Bone marrow (tissue), 2 donors: ENCODE measurements at regions not wholly inside any gene's neighbourhood (a gene's known extent, or its start where the extent isn't known, plus 50 kb on each side); places are given as distances from the start of the nearest gene placed in this dataset.
"Not testable (repeated sequence)": the region's sequence is repeated elsewhere in the genome, so short reads cannot be mapped to it uniquely, and the experiment has no call there.

Source experiments
- DNase-seq, 2 donors: peaks; one replicate each; lab custom pipeline; 2025; lab: John Stamatoyannopoulos, UW

DNA sequence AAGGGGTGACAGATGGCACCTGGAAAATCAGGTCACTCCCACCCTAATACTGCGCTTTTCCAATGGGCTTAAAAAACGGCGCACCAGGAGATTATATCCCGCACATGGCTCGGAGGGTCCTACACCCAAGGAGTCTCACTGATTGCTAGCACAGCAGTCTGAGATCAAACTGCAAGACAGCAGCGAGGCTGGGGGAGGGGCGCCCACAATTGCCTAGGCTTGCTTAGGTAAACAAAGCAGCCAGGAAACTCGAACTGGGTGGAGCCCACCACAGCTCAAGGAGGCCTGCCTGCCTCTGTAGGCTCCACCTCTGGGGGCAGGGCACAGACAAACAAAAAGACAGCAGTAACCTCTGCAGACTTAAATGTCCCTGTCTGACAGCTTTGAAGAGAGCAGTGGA, 205.7 kb upstream of the HTR1E start:
- not testable (repeated sequence) for DNase-seq

DNA sequence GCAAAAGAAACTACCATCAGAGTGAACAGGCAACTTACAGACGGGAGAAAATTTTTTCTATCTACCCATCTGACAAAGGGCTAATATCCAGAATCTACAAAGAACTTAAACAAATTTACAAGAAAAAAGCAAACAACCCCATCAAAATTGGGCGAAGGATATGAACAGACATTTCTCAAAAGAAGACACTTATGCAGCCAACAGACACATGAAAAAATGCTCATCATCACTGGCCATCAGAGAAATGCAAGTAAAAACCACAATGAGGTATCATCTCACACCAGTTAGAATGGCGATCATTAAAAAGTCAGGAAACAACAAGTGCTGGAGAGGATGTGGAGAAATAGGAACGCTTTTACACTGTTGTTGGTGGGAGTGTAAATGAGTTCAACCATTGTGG, 206.6 kb upstream of the HTR1E start:
- not testable (repeated sequence) for DNase-seq

DNA sequence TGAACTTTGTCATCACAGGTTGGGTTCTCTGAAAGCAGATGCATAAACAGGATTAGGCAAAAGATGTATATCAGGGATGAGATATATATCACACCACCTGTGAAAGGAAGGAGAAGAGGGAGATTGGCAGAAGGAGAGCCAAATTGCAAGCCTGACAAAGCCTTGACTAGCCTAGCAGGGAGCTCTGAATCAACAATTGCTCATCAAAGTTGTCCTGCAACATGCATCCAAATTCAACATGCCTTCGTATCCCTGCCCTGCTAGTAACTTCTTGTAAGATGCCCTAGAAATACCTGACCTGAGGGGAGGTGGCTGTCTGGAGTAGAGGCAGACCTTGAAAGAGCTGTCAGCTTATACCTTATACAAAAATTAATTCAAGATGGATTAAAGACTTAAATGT, 207.1 kb upstream of the HTR1E start:
- no peak for DNase-seq

DNA sequence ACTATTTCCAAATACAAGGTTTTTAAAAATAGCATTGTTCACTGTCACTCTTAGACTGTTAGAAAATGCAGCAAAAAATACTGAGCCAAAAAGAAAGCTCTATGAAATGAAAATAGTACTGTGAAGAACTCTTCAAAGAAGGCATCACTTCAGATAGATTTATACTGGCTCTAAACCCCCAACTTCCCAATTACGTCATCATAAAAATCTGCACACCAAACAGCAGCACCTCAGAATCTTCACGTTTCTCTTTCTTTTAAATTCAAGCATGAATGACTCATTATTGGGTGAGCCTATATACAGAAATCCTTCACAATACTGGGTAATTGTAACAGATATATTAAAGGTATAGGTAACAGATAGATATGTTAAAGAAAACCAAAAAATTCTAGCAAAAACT, 208.4 kb upstream of the HTR1E start:
- DNase-seq: no peak

DNA sequence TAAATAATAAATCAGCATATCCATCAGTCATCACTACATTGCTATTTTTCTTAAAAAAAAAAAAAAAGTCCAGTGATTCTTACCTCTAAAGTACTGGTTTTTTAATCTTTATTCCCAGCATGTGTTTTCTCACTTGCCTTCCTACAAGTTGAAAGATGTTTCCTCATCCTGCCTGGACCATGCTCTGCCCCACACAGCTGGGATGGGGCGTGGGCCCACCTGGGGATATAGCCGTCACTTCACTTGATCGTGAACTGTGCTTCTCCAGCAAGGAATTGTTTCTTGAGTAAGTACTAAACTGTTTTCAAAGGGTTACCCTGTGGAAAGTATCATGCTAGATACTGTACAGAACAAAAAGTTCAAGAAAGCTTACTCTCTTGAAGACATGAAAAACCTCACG, 212.6 kb upstream of the HTR1E start:
- DNase-seq: no peak

DNA sequence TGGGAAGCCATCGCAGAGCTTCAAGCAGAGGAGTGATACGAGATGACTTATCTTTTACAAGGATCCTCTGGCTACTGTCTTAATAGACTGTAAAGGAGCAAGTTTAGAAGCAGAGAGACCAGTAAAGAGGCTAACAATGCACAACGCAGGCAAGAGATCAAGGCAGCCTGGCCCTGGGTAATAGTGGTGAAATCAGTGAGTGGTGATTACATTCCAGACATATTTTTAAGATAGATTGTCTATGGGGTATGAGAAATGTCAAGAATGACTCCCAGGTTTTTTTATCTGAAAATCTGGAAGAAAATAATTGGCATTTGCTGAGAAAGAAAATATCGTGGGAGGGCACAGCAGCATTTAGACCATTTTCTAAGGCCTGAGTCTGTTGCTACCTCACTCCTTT, 213.6 kb upstream of the HTR1E start:
- no peak for DNase-seq

DNA sequence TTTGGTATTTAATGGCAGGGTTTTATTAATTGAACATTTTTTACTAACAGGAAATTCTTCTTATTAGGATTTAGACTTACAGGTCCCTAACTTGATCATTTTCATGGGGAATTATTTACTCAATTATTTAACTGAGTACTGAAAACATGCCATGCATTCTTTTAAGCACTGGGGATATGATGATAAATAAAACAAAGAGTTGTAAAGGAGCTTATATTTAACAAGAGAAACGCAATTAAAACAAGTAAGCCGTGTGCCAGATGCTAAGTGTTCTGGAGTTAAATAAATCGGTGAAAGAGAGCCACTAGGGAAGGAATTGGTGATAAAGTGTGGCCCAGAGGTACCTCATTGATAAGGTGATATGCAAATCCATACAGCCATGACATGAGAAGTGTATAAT, 214.2 kb upstream of the HTR1E start:
- DNase-seq: no peak

DNA sequence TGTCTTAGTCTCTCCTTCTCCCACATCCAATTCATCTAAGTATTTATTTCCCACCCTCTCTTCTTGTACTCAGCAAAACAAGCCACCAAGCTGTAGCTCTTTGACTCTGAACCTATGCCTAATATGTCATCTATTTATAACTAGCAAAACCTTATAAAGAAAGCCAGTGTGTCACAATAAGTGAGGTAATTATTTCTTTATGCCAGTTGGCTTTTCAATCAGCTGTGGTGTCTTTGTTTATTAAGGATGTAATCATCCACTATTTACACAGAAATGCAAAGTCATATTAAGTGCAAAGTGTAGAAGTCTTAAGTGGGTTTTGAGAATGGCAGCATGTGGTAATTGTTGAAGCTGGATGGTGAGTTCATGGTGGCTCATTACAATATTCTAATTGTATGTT, 215.2 kb upstream of the HTR1E start:
- no peak for DNase-seq

DNA sequence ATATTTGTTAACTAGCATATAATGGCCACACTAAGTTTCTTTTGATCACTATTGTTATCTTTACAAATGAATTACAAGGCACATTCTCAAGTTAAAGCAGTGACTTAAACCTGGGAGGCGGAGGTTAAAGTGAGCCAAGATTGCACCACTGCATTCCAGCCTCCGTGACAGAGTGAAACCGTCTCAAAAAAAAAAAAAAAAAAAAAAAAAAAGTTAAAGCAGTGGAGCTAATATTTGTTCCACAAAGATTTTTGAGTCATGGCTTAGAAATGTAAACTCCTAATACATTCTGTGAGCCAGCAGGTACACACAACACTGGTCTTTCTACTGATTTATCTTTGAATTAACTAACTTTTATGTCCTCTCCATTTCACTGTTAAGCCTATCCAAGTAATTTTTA, 221.7 kb upstream of the HTR1E start:
- no peak for DNase-seq

DNA sequence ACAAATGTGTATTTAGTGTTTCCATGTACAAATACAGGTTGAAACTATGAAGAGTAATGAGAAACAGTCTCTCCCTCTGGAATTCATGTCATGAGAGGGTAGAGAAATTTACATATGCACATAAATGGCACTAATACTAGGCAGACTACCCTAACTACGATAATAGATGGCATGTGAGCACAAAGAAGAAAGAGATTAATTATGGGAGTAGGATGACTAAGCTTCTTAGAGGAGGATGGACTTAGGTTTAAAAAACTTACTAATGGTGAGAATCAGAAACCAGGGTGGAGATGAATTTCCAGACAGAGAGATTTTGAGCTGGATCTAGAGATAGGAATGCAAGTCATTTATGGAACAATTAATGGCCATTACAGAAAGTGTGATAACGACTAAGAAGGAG, 225.3 kb upstream of the HTR1E start:
- DNase-seq: no peak

DNA sequence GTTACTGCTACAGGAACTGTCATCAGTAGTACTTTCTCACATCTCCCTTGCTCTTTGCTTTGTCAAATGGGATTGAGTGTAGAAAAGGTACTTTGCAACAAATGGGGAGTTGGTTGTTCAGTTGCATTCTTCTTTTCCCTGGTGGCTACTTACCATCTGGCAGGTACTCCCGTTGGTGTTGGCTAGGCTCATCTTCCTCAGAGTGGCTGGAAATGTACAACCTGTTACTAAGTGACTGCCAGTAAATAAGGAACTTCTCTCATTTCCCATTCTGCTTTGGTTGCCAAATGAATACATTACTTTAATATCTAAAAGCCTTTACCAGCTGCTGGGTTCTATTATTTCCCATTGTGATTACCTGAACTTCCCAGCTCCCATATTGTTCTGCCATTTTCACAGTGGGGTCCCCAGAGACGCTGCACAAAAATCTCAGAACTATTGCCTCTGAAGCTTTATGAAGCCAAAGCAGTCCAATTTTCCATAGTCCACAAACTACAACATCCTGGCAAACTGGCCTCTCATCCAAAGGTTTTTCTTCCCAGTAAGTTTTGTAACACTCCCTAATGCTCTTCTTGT, 229.7 kb upstream of the HTR1E start:
- DNase-seq: no peak

DNA sequence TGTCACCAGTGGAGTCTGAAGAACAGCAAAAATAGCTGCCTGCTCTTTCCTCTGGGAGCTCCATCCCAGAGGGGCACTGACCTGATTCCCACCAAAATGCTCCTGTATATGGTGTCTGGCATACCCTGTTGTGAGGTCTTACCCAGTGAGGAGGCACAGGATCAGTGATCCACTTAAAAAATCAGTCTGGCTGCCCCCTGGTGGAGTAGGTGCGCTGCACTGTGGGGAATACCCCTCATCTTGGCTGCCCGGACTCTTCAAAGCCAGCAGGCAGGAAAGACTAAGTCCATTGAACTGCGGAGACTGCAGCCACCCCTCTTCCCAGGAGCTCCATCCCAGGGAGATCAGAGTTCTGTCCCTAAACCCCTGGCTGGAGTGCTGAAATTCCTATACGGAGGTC, 230.9 kb upstream of the HTR1E start:
- DNase-seq: no peak

DNA sequence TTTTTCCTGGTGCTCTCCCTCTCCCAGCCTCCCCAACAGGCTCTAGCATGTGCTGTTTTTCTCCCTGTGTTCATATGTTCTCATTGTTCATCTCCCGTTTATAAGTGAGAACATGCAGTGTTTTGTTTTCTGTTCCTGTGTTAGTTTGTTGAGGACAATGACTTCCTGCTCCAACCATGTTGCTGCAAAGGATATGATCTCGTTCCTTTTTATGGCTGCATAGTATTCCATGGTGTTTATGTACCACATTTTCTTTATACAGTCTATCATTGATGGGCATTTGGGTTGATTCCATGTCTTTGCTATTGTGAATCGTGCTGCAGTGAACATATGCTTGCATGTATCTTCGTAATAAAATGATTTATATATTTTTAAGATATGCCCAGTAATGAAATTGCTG, 236.1 kb upstream of the HTR1E start:
- DNase-seq: not testable (repeated sequence)

DNA sequence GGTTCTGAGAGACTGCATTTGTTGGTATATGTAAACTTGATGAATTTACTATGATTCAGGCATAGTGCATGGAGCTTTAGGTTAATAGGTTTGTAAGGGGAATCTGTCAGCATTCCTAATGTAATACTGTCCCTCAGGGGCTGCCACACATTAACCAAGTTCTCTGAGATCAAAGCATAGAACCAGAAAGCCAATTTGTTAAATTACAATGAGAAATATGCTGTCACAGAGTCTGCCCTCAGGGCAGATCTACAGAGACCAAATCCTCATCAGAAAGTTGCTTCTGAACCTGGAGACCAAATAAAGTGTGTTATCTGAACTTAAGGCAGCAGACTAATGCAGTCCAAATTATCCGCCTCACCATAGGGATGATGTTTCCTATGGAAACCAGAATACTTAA, 250.8 kb upstream of the HTR1E start:
- DNase-seq: no peak

DNA sequence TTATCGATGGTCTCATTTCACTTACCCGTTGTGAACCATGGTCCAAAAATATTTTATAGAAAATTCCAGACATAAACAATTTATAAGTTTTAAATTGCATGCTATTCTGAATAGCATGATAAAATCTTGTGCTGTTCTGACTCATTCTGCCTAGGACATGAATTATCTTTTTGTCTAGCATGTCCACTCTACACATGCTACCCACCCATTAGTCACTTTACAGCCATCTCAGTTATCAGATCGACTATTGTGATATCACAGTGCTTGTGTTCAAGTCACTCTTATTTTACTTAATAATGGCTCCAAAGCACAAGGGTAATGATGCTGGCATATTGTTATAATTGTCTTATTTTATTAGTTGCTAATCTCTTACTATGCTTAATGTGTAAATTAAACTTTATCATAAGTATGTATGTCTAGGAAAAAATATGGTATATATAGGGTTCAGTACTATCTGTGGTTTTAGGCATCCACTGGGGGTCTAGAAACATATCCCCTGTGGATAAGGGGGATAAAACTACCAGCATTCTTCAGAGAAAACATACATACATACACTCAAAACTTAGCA, 252.0 kb upstream of the HTR1E start:
- DNase-seq: no peak

DNA sequence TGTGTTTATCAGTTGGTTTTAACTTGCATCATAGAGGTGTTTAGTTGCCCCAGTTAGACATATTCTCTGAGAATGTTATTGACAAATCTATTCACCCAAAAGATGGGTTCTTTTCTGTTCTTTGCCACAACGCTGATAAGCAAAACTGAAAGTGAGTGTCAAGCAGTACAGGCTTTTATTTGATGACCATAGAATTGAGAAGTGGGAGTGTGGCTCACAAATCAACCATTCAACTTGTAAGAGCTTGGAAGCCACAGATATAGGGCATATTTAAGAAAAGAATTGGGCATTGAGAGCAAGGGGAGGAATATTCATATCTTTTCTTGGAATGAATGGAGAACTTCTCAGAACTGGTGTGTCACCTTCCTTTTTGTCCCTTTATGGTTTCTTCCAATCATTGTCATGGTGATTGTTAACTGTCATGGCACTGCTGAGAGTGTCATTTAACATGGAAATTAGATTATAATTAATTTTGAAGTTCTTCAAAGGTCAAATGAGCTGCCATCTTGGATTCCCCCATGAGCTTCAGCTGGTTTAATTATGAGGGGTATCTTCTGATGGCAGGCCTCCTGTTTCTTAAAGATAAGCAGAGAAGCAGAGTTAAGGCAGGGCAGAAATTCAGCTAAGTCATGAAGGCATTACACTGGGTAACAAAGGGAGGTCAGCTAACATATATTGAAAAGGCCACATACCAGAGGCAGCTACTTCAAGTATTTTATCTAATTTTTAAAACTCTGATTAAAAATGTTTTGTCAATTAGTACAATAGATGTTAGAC, 254.0 kb upstream of the HTR1E start:
- DNase-seq: no peak

DNA sequence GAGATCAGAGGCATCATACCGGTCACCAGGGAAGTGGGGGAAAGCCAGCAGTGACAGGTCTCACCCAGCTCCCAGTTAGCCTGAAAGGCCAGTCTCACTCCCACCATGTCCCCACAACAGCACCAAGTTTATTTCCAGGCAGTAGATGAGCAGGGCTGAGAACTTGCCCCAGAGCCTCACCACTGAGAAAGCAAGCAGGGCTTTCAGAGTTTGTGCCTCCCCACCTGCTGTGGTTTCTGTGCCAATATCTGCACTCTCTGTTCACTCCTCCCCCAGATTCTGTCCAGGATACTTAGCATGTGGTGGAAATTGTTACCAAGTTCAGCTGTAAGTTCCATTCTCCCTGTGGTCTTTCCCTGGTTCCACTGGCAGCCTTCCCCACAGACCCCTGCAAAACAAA, 255.0 kb upstream of the HTR1E start:
- DNase-seq: no peak

DNA sequence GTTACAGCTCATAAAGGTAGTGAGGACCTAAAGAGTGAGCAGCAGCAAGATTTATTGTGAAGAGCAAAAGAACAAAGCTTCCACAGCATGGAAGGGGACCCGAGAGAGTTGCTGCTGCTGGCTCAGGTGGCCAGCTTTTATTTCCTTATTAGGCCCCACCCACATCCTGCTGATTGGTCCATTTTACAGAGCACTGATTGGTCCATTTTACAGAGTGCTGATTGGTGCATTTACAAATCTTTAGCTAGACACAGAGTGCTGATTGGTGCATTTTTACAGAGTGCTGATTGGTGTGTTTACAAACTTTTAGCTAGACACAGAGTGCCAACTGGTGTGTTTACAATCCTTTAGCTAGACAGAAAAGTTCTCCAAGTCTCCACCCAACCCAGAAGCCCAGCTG, 256.2 kb upstream of the HTR1E start:
- not testable (repeated sequence) for DNase-seq

DNA sequence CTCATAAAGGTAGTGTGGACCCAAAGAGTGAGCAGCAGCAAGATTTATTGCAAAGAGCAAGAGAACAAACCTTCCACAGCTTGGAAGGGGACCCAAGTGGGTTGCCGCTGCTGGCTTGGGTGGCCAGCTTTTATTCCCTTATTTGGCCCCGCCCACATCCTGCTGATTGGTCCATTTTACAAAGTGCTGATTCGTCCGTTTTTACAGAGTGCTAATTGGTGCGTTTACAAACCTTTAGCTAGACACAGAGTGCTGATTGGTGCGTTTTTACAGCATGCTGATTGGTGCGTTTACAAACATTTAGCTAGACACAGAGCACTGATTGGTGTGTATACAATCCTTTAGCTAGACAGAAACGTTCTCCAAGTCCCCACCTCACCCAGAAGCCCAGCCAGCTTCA, 265.2 kb upstream of the HTR1E start:
- not testable (repeated sequence) for DNase-seq

DNA sequence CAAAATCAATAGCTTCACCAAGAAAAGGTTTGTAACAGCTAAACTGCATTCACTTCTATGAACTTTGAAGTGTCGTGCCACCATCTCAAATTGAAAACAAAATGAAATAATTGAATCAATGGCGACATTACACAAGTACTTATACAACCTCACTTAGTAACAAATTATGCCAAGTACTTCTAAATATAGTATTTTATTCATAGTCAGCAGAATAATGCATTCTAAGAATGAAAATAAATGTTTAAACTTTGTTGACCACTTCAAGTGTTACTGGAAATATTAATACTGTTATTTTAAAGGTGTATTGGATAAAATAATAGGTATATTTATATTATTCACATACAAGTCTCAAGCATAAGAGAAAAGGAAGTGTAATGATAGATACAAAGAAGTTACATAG, 280.1 kb upstream of the HTR1E start:
- no peak for DNase-seq

DNA sequence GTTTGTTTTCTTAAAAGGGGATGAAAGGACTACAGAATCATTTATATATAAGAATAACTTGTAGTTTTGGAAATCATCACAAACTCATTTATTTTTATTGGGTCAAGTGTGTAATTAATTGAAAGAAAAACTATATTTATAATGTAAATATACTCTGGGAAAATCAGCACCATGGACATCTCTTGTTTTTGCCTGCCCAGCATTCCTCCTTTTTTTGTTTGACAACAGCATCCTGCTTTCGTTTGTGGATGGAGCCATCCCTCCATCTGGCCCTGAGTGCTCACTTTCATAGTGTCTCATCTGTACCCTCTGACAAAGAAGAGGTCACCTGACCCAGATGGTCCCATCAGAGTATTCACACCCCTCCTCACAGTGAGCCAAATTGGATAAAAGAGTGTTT, 308.2 kb upstream of the HTR1E start:
- DNase-seq: no peak

DNA sequence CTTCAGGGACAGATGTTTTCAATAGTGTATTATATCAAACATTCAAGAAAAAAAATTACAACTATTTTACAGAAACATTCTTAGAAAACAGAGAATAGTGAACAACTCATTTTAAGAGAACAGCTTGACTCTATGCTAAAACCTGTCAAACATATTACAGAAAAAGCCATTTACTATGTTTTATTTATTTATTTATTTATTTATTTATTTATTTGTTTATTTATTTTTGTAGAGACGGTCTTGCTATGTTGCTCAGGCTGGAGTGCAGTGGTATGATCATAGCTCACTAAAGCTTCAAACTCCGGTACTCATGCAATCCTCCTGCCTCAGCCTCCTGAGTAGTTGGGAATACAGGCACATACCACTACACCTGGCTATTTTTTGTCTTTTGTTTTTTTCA, 317.9 kb upstream of the HTR1E start:
- no peak for DNase-seq

DNA sequence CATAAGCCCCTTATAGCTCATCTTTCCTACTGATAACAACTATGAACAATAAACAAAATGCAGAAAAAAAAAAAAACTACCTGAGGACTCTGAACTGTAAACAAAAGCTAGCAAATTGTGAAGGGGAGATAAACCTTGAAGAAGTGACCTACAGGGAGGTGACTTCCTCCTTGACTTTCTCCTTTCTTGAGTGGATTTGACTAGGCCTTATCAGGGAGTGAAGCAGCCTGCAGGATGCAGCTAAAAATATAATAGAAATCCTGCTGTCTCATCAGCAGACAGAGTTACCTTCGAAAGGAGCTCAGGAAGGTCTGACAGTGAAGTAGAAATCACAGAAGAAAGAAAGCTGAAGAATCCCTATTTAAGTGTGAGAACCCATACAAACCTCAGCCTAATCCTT, 322.0 kb upstream of the HTR1E start:
- no peak for DNase-seq
